BLaER1 treated with 17β-estradiol and CSF1 and Interleukin-3, amounts not matched to agents 10 nM and 100 nM (cell line): ENCODE measurements at regions not wholly inside any gene's neighbourhood (a gene's known extent, or its start where the extent isn't known, plus 50 kb on each side); places are given as distances from the start of the nearest gene placed in this dataset.
"Not testable (repeated sequence)": the region's sequence is repeated elsewhere in the genome, so short reads cannot be mapped to it uniquely, and the experiment has no call there.

Experiments used
- H3K27ac ChIP-seq, 11 experiments: shearing (Covaris generic); formaldehyde crosslinking; 2 replicates each; pipeline ENCODE4 v1.8.1; 2022
- H3K27me3 ChIP-seq, 11 experiments: shearing (Covaris generic); formaldehyde crosslinking; 2 replicates each; pipeline ENCODE4 v1.8.1; 2022
- H3K36me3 ChIP-seq, 11 experiments: shearing (Covaris generic); formaldehyde crosslinking; 2 replicates each; pipeline ENCODE4 v1.8.1; 2022
- H3K4me1 ChIP-seq, 10 experiments: shearing (Covaris generic); formaldehyde crosslinking; 2 replicates each; pipeline ENCODE4 v1.8.1; 2022
- H3K4me2 ChIP-seq, 11 experiments: shearing (Covaris generic); formaldehyde crosslinking; 2 replicates each; pipeline ENCODE4 v1.8.1; 2022
- H3K4me3 ChIP-seq, 10 experiments: shearing (Covaris generic); formaldehyde crosslinking; 2 replicates each; pipeline ENCODE4 v1.8.1; 2022
- H3K9ac ChIP-seq, 11 experiments: shearing (Covaris generic); formaldehyde crosslinking; 2 replicates each; pipeline ENCODE4 v1.8.1; 2022
- H3K9me3 ChIP-seq, 11 experiments: shearing (Covaris generic); formaldehyde crosslinking; replicated peaks in 1 of 11; 2 replicates each; pipeline ENCODE4 v1.8.1; 2022
- H4K20me1 ChIP-seq, 11 experiments: shearing (Covaris generic); formaldehyde crosslinking; 2 replicates each; pipeline ENCODE4 v1.8.1; 2022
- Cebpa-rat ChIP-seq, 11 experiments: shearing (Covaris generic); IDR thresholded peaks; 2 replicates each; pipeline ENCODE4 v1.8.1; 2022

DNA sequence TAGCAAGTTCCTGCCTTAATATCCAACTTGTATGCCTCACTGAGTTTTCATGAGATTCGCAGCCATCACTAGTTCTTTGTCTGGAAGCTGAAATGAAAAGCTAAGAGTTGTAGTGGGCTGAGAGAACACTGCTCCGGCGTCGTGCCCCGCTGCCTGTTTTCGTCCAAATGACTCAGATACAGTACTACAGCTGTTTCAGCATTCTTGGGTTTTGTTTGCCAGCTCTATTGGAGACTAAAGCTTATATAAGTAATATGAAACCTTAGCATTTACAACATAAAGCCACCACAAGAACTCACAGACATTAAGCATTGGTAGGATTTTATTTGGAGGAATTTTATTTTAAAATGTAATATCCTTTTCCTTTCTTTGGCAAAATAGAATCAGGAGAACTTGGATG, 299.7 kb downstream of the DLEU7 start:
- H3K9me3 ChIP-seq = peaks cover 9 to 24% (median 14%) of the 10 kb centered on the region in 11 experiments
- no peak overlapping the region for H3K9ac ChIP-seq
- no peak overlapping the region for H3K4me2 ChIP-seq

DNA sequence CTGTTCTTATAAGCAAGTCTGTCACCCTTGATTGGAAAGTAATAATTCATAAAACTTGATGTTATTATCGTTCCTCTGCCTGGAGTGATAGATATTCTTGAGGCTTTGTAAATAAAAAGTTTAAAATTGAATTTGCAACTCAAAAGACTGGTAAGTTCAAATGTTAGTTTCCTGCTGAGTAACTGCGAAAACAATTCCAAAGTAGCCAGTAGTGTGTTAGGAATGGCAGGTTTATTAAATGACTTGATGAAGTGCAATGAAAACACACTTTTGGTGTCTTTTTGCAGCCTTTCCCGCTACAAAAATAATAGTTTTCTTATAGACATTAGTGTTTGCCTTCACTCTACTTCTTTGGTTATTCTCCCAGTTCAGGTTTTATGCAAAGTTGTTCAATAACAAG, 299.3 kb downstream of the DLEU7 start:
- Histone ChIP-seq H4K20me1 (no peaks in the 10 kb centered on the region), H3K27me3 (no peaks in the 10 kb centered on the region), H3K27ac (no peak overlapping the region), H3K4me2 (no peak overlapping the region), H3K4me3 (no peak overlapping the region), H3K4me1 (peaks cover 0 to 11% (median 0%) of the 10 kb centered on the region in 10 experiments; a peak in 2 of 20 replicates), H3K9me3 (peaks cover 5 to 23% (median 12%) of the 10 kb centered on the region in 11 experiments), H3K36me3 (0 out of 22 replicates have a peak, but pooled peaks cover 0 to 2% (median 0%) of the 10 kb centered on the region in 11 experiments), H3K9ac (no peak overlapping the region)
- no peak for TF ChIP-seq Cebpa-rat (IDR thresholded peaks at IDR 0.05)

More for the DNA sequence above, 299.7 kb downstream of the DLEU7 start:
- no peaks in the 10 kb centered on the region for H3K27me3 ChIP-seq
- no peak overlapping the region for H3K27ac ChIP-seq
- H3K4me3 ChIP-seq = no peak overlapping the region
- H3K36me3 ChIP-seq = no peaks in the 10 kb centered on the region
- H3K4me1 ChIP-seq = peaks cover 0 to 9% (median 0%) of the 10 kb centered on the region in 10 experiments; a peak in 2 of 20 replicates
- no peak for TF ChIP-seq Cebpa-rat (IDR thresholded peaks at IDR 0.05)
- H4K20me1 ChIP-seq = no peaks in the 10 kb centered on the region

DNA sequence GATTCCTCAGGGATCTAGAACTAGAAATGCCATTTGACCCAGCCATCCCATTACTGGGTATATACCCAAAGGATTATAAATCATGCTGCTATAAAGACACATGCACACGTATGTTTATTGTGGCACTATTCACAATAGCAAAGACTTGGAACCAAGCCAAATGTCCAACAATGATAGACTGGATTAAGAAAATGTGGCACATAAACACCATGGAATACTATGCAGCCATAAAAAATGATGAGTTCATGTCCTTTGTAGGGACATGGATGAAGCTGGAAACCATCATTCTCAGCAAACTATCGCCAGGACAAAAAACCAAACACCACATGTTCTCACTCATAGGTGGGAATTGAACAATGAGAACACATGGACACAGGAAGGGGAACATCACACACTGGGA, 296.3 kb downstream of the DLEU7 start:
- H3K27me3 ChIP-seq, H4K20me1 ChIP-seq, H3K4me3 ChIP-seq, H3K9ac ChIP-seq, H3K27ac ChIP-seq, H3K4me2 ChIP-seq, H3K36me3 ChIP-seq: not testable (repeated sequence)
- peaks cover 0 to 21% (median 9%) of the 10 kb centered on the region in 11 experiments; a peak in 11 of 22 replicates for H3K9me3 ChIP-seq
- H3K4me1 ChIP-seq = peaks cover 0 to 11% (median 0%) of the 10 kb centered on the region in 10 experiments; a peak in 2 of 20 replicates

DNA sequence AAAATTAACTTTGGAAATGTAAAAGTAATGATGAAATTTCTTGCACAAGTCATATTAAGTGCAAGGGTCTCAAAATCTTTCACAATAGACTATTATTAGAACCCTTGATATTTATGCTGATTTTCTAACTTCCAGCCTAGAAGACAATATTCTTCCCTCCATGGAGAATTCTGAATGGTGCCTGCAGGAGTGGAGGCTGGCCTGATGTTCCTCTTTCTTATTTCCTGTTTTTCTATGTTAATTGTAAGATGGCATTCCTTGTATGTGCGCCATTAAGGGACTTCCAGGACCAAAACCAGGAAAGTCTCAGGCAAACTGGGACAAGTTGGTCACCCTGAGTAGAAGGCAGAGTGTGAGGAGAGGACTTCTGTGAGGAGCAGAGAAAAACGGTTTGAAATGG, 294.9 kb downstream of the DLEU7 start:
- Histone ChIP-seq H3K27me3 (no peaks in the 10 kb centered on the region), H3K4me1 (peaks cover 0 to 11% (median 0%) of the 10 kb centered on the region in 10 experiments; a peak in 2 of 20 replicates), H3K9ac (no peak overlapping the region), H3K36me3 (0 out of 22 replicates have a peak, but pooled peaks cover 0 to 4% (median 0%) of the 10 kb centered on the region in 11 experiments), H3K4me3 (no peak overlapping the region), H3K4me2 (no peak overlapping the region), H3K9me3 (peaks cover 0 to 21% (median 11%) of the 10 kb centered on the region in 11 experiments; a peak in 13 of 22 replicates), H3K27ac (no peak overlapping the region), H4K20me1 (no peaks in the 10 kb centered on the region)
- TF ChIP-seq Cebpa-rat (IDR thresholded peaks at IDR 0.05) = no peak

DNA sequence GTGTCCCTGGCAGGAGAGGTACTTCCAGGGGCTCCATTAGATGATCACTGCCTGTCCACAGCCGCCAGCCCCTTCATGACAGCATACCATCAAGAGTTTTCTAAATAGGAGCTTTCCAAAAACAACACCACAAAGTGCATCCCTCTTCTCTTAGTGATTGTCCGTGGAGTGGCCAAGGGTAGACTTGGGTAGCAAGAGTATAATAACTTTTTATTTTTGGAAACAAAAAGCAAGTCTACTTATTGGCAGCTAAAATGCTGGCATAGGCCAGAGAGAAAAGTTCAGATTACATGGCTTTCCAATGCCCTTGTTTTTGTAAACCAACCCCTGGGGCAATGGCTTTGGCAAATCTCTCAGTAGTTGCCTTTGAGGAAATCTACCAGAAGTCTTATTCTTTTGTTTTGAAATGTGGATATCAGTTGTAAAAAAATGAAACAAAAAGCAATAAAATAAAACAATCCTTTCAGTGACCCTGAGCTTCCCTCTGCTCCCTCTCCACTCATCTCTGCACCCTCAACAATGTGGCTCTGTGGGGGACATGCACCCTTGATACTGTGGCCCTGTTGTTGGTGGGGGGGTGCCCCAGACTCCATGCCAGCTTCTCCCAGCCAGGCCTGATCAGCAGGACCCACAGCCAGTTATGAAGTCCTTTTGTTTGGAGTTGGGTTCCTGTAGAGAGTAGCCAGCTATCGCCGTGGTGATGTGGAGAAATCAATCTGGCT, 294.1 kb downstream of the DLEU7 start:
- TF ChIP-seq Cebpa-rat (IDR thresholded peaks at IDR 0.05) = no peak
- Histone ChIP-seq H3K36me3 (0 out of 22 replicates have a peak, but pooled peaks cover 0 to 4% (median 0%) of the 10 kb centered on the region in 11 experiments), H3K9me3 (peaks cover 0 to 29% (median 17%) of the 10 kb centered on the region in 11 experiments; a peak in 17 of 22 replicates), H3K27me3 (no peaks in the 10 kb centered on the region), H3K4me2 (no peak overlapping the region), H4K20me1 (no peaks in the 10 kb centered on the region), H3K4me3 (no peak overlapping the region), H3K4me1 (peaks cover 0 to 11% (median 0%) of the 10 kb centered on the region in 10 experiments; a peak in 2 of 20 replicates), H3K9ac (no peak overlapping the region), H3K27ac (no peak overlapping the region)

DNA sequence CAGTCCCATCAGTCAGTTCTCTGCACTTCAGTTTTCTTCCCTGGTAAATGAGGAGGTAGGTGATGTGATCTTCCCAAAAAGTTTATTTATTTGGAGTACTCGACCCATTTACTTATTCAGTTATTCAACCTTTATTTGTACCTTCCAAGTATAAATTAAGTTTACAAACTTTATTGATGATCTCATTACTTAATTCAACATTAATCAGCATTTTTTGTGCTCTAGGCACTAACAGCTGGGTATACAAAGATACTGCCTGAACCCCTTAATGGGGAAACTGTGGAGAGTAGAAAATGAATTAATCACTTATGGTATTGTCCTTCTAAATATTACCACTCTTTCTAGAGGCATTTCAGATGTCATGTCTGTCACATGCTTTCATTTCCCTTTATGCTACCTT, 293.3 kb downstream of the DLEU7 start:
- Histone ChIP-seq H3K9me3 (peaks cover 0 to 29% (median 16%) of the 10 kb centered on the region in 11 experiments; a peak in 17 of 22 replicates), H3K9ac (no peak overlapping the region), H3K4me2 (no peak overlapping the region), H3K27me3 (no peaks in the 10 kb centered on the region), H3K36me3 (0 out of 22 replicates have a peak, but pooled peaks cover 0 to 4% (median 0%) of the 10 kb centered on the region in 11 experiments), H3K4me1 (peaks cover 0 to 11% (median 0%) of the 10 kb centered on the region in 10 experiments; a peak in 2 of 20 replicates), H3K4me3 (no peak overlapping the region), H3K27ac (no peak overlapping the region), H4K20me1 (no peaks in the 10 kb centered on the region)
- TF ChIP-seq Cebpa-rat (IDR thresholded peaks at IDR 0.05) = no peak

DNA sequence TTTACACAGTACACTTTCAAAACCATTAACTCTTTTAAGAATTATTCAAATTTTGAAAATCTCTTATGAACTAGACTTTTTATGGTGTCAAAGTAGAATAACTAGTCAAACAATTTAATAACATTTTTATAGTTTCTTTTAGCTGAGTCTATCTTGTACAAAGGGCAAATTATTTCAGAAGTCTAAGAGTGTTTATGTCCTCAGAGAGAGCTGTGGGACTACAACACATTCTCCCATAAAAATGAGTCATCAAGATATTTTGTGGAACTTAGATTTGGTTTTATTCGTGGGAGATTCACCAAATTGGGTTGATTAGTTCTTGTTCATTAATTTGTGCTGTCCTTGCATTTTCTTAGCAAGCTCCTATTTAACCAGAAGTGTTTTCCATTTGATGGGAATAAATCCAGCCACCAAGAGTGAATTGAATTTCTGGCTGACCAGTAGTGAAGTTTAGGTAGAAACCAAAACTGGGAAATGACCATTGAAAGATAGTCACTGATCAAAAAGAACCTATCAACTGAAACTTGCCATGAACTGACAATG, 291.0 kb downstream of the DLEU7 start:
- H3K4me1 ChIP-seq = peaks cover 0 to 11% (median 0%) of the 10 kb centered on the region in 10 experiments; a peak in 2 of 20 replicates
- H3K27me3 ChIP-seq = no peaks in the 10 kb centered on the region
- no peak overlapping the region for H3K4me3 ChIP-seq
- H3K36me3 ChIP-seq = 0 out of 22 replicates have a peak, but pooled peaks cover 0 to 4% (median 0%) of the 10 kb centered on the region in 11 experiments
- no peak for TF ChIP-seq Cebpa-rat (IDR thresholded peaks at IDR 0.05)
- no peak overlapping the region for H3K9ac ChIP-seq
- H4K20me1 ChIP-seq = no peaks in the 10 kb centered on the region
- peaks cover 0 to 30% (median 17%) of the 10 kb centered on the region in 11 experiments; a peak in 16 of 22 replicates for H3K9me3 ChIP-seq
- no peak overlapping the region for H3K27ac ChIP-seq
- H3K4me2 ChIP-seq = no peak overlapping the region

DNA sequence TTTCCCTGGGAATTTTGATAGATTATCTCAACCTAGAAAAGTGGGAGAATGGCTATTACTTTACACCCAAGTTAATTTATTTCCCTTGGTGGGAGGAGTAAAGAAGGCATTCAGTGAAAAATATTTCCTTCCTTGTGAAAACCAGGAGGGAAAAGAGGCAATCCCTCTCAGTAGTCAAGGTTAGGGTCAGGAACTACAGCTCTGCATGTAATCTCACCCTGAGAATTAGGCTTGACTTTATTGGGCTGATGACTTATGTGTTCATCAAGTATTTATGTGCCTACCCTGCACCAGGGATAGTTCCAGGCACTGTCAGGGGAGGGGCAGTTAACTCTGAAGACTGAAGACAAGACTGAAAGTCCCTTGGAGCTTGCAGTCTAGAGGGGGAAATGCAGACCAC, 281.8 kb downstream of the DLEU7 start:
- no peaks in the 10 kb centered on the region for H3K4me1 ChIP-seq
- no peak overlapping the region for H3K4me3 ChIP-seq
- H3K9me3 ChIP-seq = peaks cover 3 to 14% (median 10%) of the 10 kb centered on the region in 11 experiments; a peak in 21 of 22 replicates
- no peak overlapping the region for H3K27ac ChIP-seq
- no peaks in the 10 kb centered on the region for H3K36me3 ChIP-seq
- H3K27me3 ChIP-seq = no peaks in the 10 kb centered on the region
- no peaks in the 10 kb centered on the region for H4K20me1 ChIP-seq
- H3K4me2 ChIP-seq = no peak overlapping the region
- H3K9ac ChIP-seq = no peak overlapping the region
- no peak for TF ChIP-seq Cebpa-rat (IDR thresholded peaks at IDR 0.05)

DNA sequence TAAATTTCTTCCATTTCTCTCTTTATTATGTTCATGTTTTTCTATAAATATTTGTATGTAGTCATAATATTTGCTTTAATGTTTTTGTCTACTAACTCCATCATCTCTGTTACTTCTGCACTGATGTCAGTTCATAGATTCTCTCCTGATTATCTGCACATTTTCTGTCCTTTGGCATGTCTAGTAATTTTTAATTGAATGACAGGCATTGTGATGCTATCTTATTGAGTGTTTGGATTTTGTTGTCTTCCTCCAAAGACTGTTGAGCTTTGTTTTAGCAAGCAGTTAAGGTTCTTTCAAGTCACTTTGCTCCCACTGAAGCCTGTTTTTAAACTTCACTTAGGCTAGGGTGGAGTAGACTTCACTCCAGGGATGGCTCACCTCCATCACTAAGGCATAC, 276.8 kb downstream of the DLEU7 start:
- TF ChIP-seq Cebpa-rat (IDR thresholded peaks at IDR 0.05) = no peak
- Histone ChIP-seq H3K27me3 (no peaks in the 10 kb centered on the region), H3K9me3 (peaks cover 10 to 31% (median 21%) of the 10 kb centered on the region in 11 experiments; a peak in 21 of 22 replicates), H3K36me3 (no peaks in the 10 kb centered on the region), H3K4me2 (no peak overlapping the region), H3K4me1 (no peaks in the 10 kb centered on the region), H3K9ac (no peak overlapping the region), H3K4me3 (no peak overlapping the region), H3K27ac (no peak overlapping the region), H4K20me1 (no peaks in the 10 kb centered on the region)
